A549 (cell line): ENCODE measurements at regions not wholly inside any gene's neighbourhood (a gene's known extent, or its start where the extent isn't known, plus 50 kb on each side); places are given as distances from the start of the nearest gene placed in this dataset.

Experiments
- ATAC-seq, 2 experiments: fragments of 200-7000 bp in 1 of 2; fragments of >200 bp in 1 of 2; cut with Nextera tagmentation in 1 of 2; cut with Tn5 transposase in 1 of 2; 3 replicates each; pipeline versions ENCODE4 v1.8.0 to v1.9.1; 2018 to 2020; ENCODE audit warnings: mild to moderate bottlenecking in 1 of 2, moderate library complexity in 1 of 2
- CTCF ChIA-PET: fragments of 300-600 bp; sonication (Branson Sonifier 250); formaldehyde crosslinking; extraction: SDS; loops from one replicate; lab custom pipeline; 2021; ENCODE audit warnings: antibody characterized with exemption, inconsistent platforms; lab: Yijun Ruan, JAX
- POLR2A ChIA-PET: fragments of 350-600 bp; formaldehyde crosslinking; extraction: SDS; loops from one replicate; lab custom pipeline; 2021; ENCODE audit warnings: antibody characterized with exemption, inconsistent platforms; lab: Yijun Ruan, JAX
- DNase-seq, 2 experiments: peaks; one replicate each; pipeline versions ENCODE4 v3.0.0 to v3.0.0-alpha.2; 2011 to 2016; ENCODE audit warnings: low read depth in 1 of 2, low spot score in 1 of 2
- FAIRE-seq: peaks from 2 replicates; lab custom pipeline; 2011; peaks lifted over from hg19 to GRCh38; lab: Jason Lieb, UNC
- H3K27ac ChIP-seq, 2 experiments: fragments of >200 bp; sonication (Bioruptor Twin); formaldehyde crosslinking; 3 replicates each; pipeline ENCODE4 v1.5.1; 2016 to 2017
- H3K4me1 ChIP-seq: fragments of >200 bp; sonication (Bioruptor Twin); formaldehyde crosslinking; 3 replicates; pipeline ENCODE4 v1.6.1; 2016
- H3K4me2 ChIP-seq: fragments of >200 bp; sonication (Bioruptor Twin); formaldehyde crosslinking; 3 replicates; pipeline ENCODE4 v1.6.1; 2016
- H3K4me3 ChIP-seq: fragments of >200 bp; sonication (Bioruptor Twin); formaldehyde crosslinking; 3 replicates; pipeline ENCODE4 v1.5.1; 2016
- H3K9me3 ChIP-seq: fragments of >200 bp; sonication (Bioruptor Twin); formaldehyde crosslinking; 3 replicates; pipeline ENCODE4 v1.6.1; 2016
- BCL3 ChIP-seq: fragments of >200 bp; sonication (Bioruptor Twin); formaldehyde crosslinking; IDR thresholded peaks from 3 replicates; pipeline ENCODE4 v1.6.1; 2016
- BHLHE40 ChIP-seq: IDR thresholded peaks from 2 replicates; pipeline ENCODE4 v1.6.1; 2012; ENCODE audit warnings: low read depth, low read length, inconsistent platforms
- CEBPB ChIP-seq, 2 experiments: fragments of >200 bp in 1 of 2; sonication (Bioruptor Twin) in 1 of 2; formaldehyde crosslinking in 1 of 2; IDR thresholded peaks; 2 replicates each; pipeline ENCODE4 v1.6.1; 2012 to 2016
- EP300 ChIP-seq, 2 experiments: fragments of >200 bp; sonication (Bioruptor Twin); formaldehyde crosslinking; IDR thresholded peaks; 2 replicates in 1 of 2; 3 replicates in 1 of 2; pipeline ENCODE4 v1.6.1; 2016 to 2017
- FOSB ChIP-seq: fragments of 250-450 bp; sonication (Bioruptor Pico); IDR thresholded peaks from 2 replicates; pipeline ENCODE4 v1.5.0; 2020; ENCODE audit warnings: mild to moderate bottlenecking, moderate library complexity
- FOSL2 ChIP-seq, 2 experiments: fragments of 450-650 bp in 1 of 2; fragments of >200 bp in 1 of 2; sonication (Bioruptor Twin) in 1 of 2; formaldehyde crosslinking; IDR thresholded peaks; 2 replicates each; pipeline versions ENCODE4 v1.5.0 to v1.6.1; 2016 to 2020; ENCODE audit warnings: mild to moderate bottlenecking in 1 of 2, moderate library complexity in 1 of 2
- FOXS1 ChIP-seq: fragments of 250-450 bp; sonication (Bioruptor Pico); IDR thresholded peaks from 2 replicates; pipeline ENCODE4 v1.5.0; 2020; ENCODE audit warnings: mild to moderate bottlenecking, moderate library complexity
- GATA3 ChIP-seq: IDR thresholded peaks from 2 replicates; pipeline ENCODE4 v1.6.1; 2012; ENCODE audit warnings: borderline replicate concordance
- HES2 ChIP-seq: fragments of >200 bp; sonication (Bioruptor Twin); formaldehyde crosslinking; IDR thresholded peaks from 2 replicates; pipeline ENCODE4 v1.6.1; 2016
- HMGXB4 ChIP-seq: fragments of 250-450 bp; sonication (Bioruptor Pico); IDR thresholded peaks from 2 replicates; pipeline ENCODE4 v1.5.0; 2021; ENCODE audit warnings: mild to moderate bottlenecking, moderate library complexity, borderline replicate concordance
- JUN ChIP-seq, 2 experiments: fragments of >200 bp; sonication (Bioruptor Twin); formaldehyde crosslinking; IDR thresholded peaks; 2 replicates in 1 of 2; 3 replicates in 1 of 2; pipeline ENCODE4 v1.6.1; 2016 to 2017
- JUNB ChIP-seq: fragments of >200 bp; sonication (Bioruptor Twin); formaldehyde crosslinking; IDR thresholded peaks from 2 replicates; pipeline ENCODE4 v1.6.1; 2016
- MAFK ChIP-seq: fragments of 450-650 bp; IDR thresholded peaks from 2 replicates; pipeline ENCODE4 v1.6.1; 2014; ENCODE audit not compliant: partially characterized antibody
- RAD21 ChIP-seq, 2 experiments: fragments of >200 bp in 1 of 2; sonication (Bioruptor Twin) in 1 of 2; formaldehyde crosslinking in 1 of 2; IDR thresholded peaks in 1 of 2; conservative IDR thresholded peaks in 1 of 2; 2 replicates in 1 of 2; 3 replicates in 1 of 2; pipeline ENCODE4 v1.6.1; 2012 to 2018; ENCODE audit warnings: inconsistent platforms in 1 of 2
- RCOR1 ChIP-seq: fragments of 150-350 bp; IDR thresholded peaks from 2 replicates; pipeline ENCODE4 v1.6.1; 2014; ENCODE audit warnings: antibody characterized with exemption, low read length, low read depth
- RFX5 ChIP-seq: fragments of 450-650 bp; IDR thresholded peaks from 2 replicates; pipeline ENCODE4 v1.7.1; 2014; ENCODE audit warnings: antibody characterized with exemption, mild to moderate bottlenecking, moderate library complexity
- SMC3 ChIP-seq: fragments of >200 bp; sonication (Bioruptor Twin); formaldehyde crosslinking; IDR thresholded peaks from 3 replicates; pipeline ENCODE4 v1.6.1; 2018; ENCODE audit warnings: inconsistent platforms
- ZSCAN20 ChIP-seq: fragments of 250-450 bp; sonication (Bioruptor Pico); IDR thresholded peaks from 2 replicates; pipeline ENCODE4 v1.8.0; 2022; ENCODE audit warnings: mild to moderate bottlenecking, moderate library complexity
- WGBS: methylation state at CpG from one replicate; pipeline ENCODE4 v1.1.6; 2017; ENCODE audit errors: missing lambda C conversion rate; 5-methylcytosine and 5-hydroxymethylcytosine counted together
- TF ChIP-seq, protein P1 (sequence below): IDR thresholded peaks from 2 replicates; pipeline ENCODE4 v1.6.1; 2012
- TF ChIP-seq, protein P2 (sequence below): IDR thresholded peaks from 2 replicates; pipeline ENCODE4 v1.6.1; 2012

DNA sequence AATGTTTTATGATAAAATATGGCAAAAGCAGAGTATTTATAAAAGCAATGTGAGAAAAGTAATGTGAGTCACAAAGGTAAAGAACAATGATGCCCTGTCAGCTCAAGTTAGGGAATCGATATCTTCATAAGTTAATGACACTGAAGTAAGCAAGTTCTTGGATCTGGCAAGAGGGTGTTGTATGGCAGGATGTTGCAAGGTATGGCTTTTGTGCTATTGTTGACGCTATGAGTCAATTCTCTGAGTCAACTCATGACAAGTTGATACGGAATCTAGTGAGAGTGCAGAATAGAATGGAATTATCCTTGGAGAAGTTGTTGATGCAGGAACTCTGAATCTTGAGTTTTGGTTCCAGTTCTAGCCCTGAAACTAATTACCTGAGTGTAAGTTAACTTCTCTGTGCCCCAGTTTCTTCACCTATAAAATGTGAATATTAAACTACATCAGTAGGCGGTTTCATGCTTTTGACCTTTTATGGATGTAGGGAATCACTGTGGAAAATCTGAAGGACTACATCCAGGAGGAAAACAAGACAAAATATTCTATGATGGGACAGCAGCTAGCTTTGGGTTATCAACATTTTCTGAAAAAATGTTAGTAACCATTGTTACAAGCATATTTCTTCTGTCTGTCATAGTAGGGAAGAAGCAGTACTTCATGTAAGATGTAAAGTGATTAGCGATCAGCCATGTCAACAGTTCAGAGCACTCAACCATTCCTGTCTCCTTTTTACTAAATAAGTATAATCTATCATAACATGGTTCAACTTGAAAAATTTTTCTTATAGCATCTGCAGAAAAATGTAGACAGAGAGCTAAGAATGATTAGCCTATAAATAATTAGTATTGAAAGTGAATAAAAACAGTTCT, 96.9 kb downstream of the ATP6V1G3 start:
- ChIA-PET CTCF (interaction anchor here (1.6 kb wide), 1 partner anchor 21 kb away, joined by 5 read pairs; no protein-coding TSS in a partner anchor), POLR2A (no interaction called here)
- WGBS = 19% methylated on average over 5 of the region's 5 CpGs
- TF ChIP-seq RCOR1 = no peak
- TF ChIP-seq, protein P1, sequence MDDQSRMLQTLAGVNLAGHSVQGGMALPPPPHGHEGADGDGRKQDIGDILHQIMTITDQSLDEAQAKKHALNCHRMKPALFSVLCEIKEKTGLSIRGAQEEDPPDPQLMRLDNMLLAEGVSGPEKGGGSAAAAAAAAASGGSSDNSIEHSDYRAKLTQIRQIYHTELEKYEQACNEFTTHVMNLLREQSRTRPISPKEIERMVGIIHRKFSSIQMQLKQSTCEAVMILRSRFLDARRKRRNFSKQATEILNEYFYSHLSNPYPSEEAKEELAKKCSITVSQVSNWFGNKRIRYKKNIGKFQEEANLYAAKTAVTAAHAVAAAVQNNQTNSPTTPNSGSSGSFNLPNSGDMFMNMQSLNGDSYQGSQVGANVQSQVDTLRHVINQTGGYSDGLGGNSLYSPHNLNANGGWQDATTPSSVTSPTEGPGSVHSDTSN = 0 out of 2 replicates have a peak, but pooled peaks have one; percentile 55
- TF ChIP-seq ZSCAN20 (CRISPR knock-in tag) = no peak
- TF ChIP-seq HMGXB4 (CRISPR knock-in tag) = no peak
- peak; percentile 52; the same call in 1 of the 3 replicates for TF ChIP-seq BCL3
- no peak for TF ChIP-seq BHLHE40
- no peak for TF ChIP-seq SMC3
- peak; percentile 68; the same call in 1 of the 2 replicates for TF ChIP-seq FOXS1 (CRISPR knock-in tag)
- peak; percentile 56 to 72; a peak in 3 of 5 replicates for TF ChIP-seq JUN (IDR thresholded peaks at IDR 0.05)
- no peak for TF ChIP-seq RFX5
- TF ChIP-seq JUNB = peak; percentile 97
- TF ChIP-seq GATA3 = peak; percentile 89
- peak in 1 of 2 experiments; percentile 27; a peak in 1 of 5 replicates for TF ChIP-seq EP300 (IDR thresholded peaks at IDR 0.05)
- TF ChIP-seq FOSL2 (IDR thresholded peaks at IDR 0.05) = peak; percentile 98
- TF ChIP-seq FOSL2 (CRISPR knock-in tag; IDR thresholded peaks at IDR 0.05) = peak; percentile 99
- TF ChIP-seq FOSB = no peak
- TF ChIP-seq CEBPB (IDR thresholded peaks at IDR 0.05) = peak; percentile 88 to 98
- peak; percentile 22 to 25; a peak in 2 of 5 replicates for TF ChIP-seq RAD21 (conservative IDR thresholded peaks at IDR 0.05 in 1 of 2, IDR thresholded peaks at IDR 0.05 in 1 of 2)
- TF ChIP-seq, protein P2, sequence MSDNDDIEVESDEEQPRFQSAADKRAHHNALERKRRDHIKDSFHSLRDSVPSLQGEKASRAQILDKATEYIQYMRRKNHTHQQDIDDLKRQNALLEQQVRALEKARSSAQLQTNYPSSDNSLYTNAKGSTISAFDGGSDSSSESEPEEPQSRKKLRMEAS = peak; percentile 62
- peak; percentile 59 for TF ChIP-seq MAFK
- peak; percentile 51; the same call in 1 of the 2 replicates for TF ChIP-seq HES2
- peak overlapping the region in 1 of 2 experiments; percentile 32; a peak in 2 of 6 replicates for H3K27ac ChIP-seq
- H3K9me3 ChIP-seq = no peaks in the 10 kb centered on the region
- DNase-seq (peak; percentile 64 to 91), ATAC-seq (peak; percentile 100), FAIRE-seq (peak; percentile 99)
- H3K4me3 ChIP-seq = no peak overlapping the region
- peak overlapping the region; percentile 60 for H3K4me2 ChIP-seq
- H3K4me1 ChIP-seq = peaks cover 17% of the 10 kb centered on the region

- ChIA-PET CTCF (no interaction called here), POLR2A (no interaction called here)
- H3K27ac ChIP-seq = no peak overlapping the region
- ATAC-seq = no peak
- FAIRE-seq = no peak
- no peaks in the 10 kb centered on the region for H3K9me3 ChIP-seq
- DNase-seq = no peak
- H3K4me3 ChIP-seq = no peak overlapping the region
- H3K4me1 ChIP-seq = peaks cover 17% of the 10 kb centered on the region
- H3K4me2 ChIP-seq = no peak overlapping the region
- 94% methylated on average over 6 of the region's 6 CpGs for WGBS
- TF ChIP-seq JUN (IDR thresholded peaks at IDR 0.05) (no peak), RFX5 (no peak)
Observed at GRCh38 chr1:198440842-198441241, 99.6 kb downstream of the ATP6V1G3 start.
